GM04504 (cell line): ENCODE measurements at regions not wholly inside any gene's neighbourhood (a gene's known extent, or its start where the extent isn't known, plus 50 kb on each side); places are given as distances from the start of the nearest gene placed in this dataset.
"Not testable (repeated sequence)": the region's sequence is repeated elsewhere in the genome, so short reads cannot be mapped to it uniquely, and the experiment has no call there.

Experiments
- DNase-seq: peaks from one replicate; pipeline ENCODE4 v3.0.0-alpha.2; 2012; ENCODE audit warnings: low read depth

DNA sequence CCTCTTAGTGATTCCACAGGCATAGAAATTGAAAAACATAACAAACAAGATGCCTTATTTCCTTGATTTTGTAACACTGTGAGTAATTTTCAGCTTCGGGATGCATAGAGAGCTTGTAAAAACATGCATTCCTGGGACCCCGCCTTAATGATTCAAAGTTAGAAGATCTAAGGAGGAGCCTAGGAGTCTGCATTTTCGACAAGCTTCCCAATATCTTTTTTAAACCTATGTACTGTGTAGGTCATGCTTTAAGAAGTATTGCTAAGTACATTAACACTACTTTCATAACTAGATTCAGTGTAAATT lies 109.8 kb upstream of the ZNF516 start:
- no peak for DNase-seq

DNA sequence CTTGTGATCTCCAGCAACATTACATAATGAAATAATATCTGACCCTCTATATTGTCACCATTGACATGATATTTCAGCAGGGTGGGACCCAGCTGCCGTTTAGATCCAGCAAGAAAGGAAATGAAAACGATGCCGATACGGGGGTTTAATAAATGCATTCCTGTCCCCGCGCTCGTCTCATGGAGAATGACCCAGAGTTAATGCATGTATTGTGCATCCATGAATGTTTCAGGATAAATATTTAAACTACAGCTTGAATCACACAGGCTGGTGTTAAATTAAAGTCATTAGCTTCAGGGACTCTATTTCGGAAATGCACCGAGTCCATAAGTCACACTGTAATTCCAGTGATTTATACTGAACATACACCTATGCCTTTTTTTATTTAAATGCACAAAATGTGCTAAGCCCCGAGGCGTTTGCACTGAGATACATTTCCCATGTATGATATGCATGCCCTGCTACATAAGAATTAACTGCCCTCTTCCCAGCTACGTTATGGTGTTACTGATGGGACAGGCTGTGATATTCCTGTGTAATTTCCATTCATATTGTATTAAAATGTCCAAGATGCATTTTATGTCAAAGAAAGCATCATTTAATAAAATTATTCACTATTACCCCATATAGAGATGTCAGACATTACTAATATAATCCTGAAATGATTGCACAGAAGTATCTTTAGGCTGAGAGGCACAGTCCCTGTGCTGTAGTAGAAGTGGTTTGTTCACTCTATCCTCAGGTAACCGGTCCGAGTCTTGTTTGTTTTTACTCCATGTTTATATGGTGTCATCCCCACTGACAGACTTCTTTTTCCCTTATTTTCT lies 109.3 kb upstream of the ZNF516 start:
- DNase-seq, result no peak

DNA sequence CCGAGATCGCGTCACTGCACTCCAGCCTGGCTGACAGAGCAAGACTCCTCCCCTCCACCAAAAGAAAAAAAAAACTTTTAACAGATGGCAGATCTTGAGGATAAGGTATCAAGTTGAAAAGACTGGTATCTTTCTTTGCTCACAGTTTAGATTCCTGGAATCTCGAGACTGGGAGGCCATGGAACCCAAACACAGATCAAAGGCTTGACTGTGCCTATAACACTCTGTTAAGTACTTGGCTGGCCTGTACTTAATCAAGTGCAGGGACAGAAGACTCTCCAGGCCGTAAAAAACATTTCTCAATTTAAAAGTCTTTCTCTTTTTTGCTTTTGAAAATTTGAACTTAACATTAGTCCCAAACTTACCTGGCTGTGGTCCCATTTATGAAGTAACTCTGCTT lies 107.1 kb upstream of the ZNF516 start:
- DNase-seq, result no peak

GRCh38 chr18:76600076-76600475 lies 105.0 kb upstream of the ZNF516 start:
- DNase-seq, result not testable (repeated sequence)

DNA sequence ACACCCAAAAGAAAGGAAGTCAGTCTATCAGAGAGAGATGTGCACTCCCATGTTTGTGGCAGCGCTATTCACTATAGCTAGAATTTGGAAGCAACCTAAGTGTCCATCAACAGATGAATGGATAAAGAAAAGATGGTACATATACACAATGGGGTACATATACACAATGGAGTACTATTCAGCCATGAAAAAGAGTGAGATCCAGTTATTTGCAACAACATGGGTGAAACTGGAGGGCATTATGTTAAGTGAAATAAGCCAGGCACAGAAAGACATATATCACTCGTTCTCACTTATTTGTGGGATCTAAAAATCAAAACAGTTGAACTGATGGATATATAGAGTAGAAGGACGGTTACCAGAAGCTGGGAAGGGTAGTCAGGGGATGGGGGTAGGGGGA lies 99.9 kb upstream of the ZNF516 start:
- DNase-seq, result no peak

DNA sequence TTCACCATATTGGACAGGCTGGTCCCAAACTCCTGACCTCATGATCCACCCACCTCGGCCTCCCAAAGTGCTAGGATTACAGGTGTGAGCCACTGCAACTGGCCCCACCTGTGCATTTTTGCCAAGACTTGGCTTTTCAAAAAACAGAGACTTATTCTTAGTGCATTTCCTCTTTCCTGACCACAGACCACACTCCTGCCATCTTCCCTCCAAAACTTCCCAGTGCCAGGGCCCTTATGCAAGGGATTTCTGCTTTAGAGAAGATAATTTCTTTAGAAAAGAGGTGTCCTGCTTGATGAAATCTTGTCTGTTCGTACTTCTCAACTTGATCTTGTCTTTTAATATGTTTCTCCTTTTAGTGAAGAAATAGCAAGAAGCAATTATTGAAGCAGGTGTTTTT lies 98.8 kb upstream of the ZNF516 start:
- no peak for DNase-seq

DNA sequence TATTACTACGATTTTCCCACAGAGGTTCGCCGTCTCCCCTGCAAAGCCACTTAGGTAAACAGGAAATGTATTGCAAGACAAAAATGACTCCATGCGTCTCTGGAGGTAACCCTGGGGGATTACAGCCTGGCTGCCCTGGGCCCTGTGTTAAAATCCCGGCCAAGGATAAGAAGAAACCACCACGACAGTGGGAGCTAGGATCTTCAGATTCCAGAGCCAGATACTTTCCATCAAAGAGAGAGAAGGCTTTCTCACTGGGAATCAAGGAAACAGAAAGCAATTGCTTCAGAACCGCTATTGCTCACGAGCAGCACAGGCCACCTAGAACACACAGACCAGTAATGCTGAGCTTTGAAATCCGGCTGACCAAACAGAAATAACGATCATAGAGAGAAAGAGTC lies 97.9 kb upstream of the ZNF516 start:
- DNase-seq, result no peak

DNA sequence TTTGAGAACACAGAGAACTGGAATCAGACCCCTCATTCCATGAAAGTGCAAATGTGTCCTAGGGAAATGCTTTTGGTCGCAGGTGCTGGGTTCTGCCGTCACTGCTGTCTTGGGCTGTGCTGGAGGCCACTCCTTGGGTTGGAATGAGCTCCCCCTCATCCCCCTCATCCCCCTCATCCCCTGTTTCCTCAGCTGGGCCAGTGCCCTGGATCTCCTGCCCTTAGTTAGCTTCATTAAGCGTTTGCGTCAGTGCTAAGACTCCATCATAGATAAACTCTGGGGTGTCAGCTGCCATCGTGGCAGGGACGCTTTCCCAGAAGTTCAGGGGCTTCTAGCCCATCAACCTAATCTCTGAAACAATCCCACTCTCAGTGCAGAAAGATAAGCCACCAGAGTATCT lies 97.1 kb upstream of the ZNF516 start:
- no peak for DNase-seq

DNA sequence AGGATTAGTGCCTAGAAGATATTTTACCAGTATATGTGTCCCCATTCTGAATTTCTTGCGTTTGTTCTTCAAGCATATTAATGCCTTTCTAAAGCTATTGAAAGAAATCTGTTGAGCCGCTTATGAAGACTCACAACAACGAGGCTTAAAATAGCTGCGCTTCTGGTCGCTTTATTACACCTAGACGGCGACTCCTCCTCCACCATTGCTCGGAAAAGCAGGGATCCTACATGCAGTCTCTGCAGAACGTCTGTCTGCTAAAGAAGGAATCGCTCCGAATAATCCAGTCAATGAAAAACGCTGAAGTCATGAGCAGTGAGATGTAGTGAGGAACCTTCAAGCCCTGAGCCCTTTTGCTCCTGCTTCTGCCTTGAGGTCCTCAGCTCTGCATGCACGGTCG lies 94.8 kb upstream of the ZNF516 start:
- no peak for DNase-seq

- no peak for DNase-seq
Measured at GRCh38 chr18:76589316-76589715, 94.3 kb upstream of the ZNF516 start.

- no peak for DNase-seq
Measured at GRCh38 chr18:76588601-76589226, 93.7 kb upstream of the ZNF516 start.

- no peak for DNase-seq
Measured at GRCh38 chr18:76587879-76588271, 92.8 kb upstream of the ZNF516 start.

DNA sequence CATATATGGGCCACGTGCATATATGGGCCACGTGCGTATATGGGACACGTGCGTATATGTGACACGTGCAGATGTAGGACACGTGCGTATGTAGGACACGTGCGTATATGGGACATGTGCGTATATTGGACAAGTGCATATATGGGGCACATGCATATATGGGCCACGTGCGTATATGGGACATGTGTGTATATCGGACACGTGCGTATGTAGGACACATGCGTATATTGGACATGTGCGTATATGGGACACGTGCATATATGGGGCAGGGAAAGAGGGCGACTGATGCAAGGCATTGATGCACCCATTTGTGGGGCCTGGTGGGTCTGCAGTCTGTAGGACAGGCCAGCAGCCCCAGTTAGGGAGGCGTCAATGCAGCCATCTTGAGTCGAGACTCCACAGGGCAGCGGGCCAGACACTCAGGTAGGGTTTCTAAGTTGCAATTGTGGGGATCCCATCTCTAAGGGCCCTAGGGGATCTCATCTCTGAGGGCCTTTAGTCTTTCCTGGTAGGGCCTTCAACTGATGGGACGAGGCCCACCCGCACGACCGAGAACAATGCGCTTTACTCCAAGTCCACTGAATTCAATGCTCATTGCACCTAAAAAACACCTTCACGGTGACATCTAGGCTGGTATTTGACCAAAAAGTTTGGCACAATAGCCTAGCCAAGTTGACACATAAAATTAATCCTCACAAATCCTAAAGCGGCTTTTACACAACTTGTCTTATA lies 92.3 kb upstream of the ZNF516 start:
- DNase-seq, result no peak

GRCh38 chr18:76584414-76585310 lies 89.6 kb upstream of the ZNF516 start:
- no peak for DNase-seq

- DNase-seq, result no peak
Measured at GRCh38 chr18:76581261-76581660, 86.2 kb upstream of the ZNF516 start.

- DNase-seq, result no peak
Measured at GRCh38 chr18:76580288-76580962, 85.4 kb upstream of the ZNF516 start.

DNA sequence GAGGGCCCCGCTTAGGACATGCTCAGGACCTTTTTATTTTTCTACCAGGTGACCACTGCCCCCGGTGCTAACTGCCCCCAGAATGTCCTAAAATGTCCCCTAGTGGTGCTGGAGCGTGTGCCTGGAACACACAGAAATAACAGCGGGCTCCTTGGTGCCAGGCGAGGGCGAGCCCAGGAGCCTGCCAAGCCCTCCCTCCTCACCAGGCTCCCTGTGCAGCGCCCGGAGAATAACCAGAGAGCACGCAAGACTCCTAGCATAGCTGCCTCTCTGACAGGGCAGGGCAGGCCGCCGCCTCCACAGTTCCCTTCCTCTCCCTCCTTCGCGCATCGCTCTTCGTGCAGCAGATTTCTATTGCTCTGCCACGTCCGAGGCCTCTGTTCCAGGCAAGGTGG lies 84.3 kb upstream of the ZNF516 start:
- no peak for DNase-seq

DNA sequence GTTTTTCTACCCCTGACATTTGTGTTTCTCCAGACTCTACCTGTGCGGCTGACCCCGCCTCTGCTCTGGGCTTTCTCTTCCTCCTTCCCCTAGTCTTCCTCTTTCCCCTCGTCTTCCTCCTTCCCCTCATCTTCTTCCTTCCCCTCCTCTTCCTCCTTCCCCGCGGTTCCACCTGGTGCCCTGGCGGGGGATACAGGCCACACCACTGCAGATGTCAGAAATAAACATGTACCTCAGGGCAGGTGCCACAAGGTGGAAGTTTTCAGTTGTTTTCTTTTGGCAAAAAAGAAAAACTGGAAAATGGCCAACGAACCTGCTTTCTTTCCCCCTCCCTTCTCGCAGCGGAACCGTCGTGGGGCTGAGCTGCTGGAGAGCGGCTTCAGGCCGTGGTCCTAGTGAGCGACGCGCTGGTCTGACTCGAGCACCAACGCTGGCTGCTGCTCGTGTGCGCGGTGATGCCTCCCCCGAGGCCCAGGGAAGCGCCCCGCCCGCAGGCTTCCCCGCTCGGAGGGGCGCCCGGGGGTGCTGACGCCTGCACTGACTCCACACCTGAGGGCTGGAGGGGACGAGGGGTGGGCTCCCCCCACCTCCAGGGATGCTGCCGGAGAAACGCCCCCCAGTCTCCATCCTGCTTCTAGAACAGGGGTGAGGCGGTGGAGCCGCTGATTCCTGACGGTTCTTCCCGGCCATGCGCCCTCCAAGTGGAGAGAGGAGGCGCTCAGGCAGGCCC lies 83.7 kb upstream of the ZNF516 start:
- no peak for DNase-seq

- DNase-seq, result no peak
Measured at GRCh38 chr18:76573325-76574025, 78.4 kb upstream of the ZNF516 start.

- no peak for DNase-seq
Measured at GRCh38 chr18:76572518-76573247, 77.6 kb upstream of the ZNF516 start.
